ENCODE measurements at regions not wholly inside any gene's neighbourhood (a gene's known extent, or its start where the extent isn't known, plus 50 kb on each side); places are given as distances from the start of the nearest gene placed in this dataset.

DNA sequence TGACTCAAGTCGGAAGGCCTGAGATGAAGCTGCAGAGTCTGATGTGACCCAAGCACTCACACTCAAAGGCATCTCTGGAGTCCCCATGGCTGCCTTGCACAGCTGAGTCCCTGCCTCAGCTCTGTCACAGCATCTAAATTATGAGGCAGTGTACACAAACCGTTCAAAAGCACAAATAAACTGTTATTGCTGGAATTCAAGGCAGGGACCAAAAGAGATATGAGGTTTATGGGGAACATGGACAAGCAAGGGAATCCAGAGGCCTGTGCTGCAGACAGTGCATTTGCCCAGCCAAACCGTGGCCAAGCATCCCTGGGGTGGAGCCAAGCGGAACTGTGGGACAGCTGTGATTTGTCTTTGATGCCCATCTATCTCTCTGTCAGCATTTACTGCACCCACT lies 91.3 kb downstream of the RPS29 start:
- ATAC-seq (ENCODE audit: low read depth) (no peak), DNase-seq (no peak)
- no peaks in the 10 kb centered on the region for H3K79me2 ChIP-seq (ENCODE audit: control insufficient read depth, insufficient read depth, low read length)
- no peak overlapping the region for H3K4me2 ChIP-seq (replicated peaks; ENCODE audit: low read depth, low read length, poor library complexity, severe bottlenecking)
- peaks cover 0 to 4% (median 0%) of the 10 kb centered on the region in 4 experiments for H3K27me3 ChIP-seq (replicated peaks in 1 of 4; ENCODE audit: control extremely low read depth in 1 of 4, control insufficient read depth in 3 of 4, insufficient read depth in 4 of 4, low read length in 3 of 4)
- Mint-ChIP-seq H3K9me3 (ENCODE audit: insufficient read depth) (no peaks in the 10 kb centered on the region), H3K4me3 (no peak overlapping the region), H3K27me3 (peaks cover 17% of the 10 kb centered on the region), H3K4me1 (no peaks in the 10 kb centered on the region), H3K27ac (no peak overlapping the region)
- no peak overlapping the region for H2AFZ ChIP-seq (ENCODE audit: insufficient read depth, low read depth, low read length, poor library complexity, severe bottlenecking)
- intact Hi-C loops (cut with micrococcal nuclease), result no loop called here
- no peak overlapping the region for H3K4me3 ChIP-seq (ENCODE audit: control extremely low read depth in 1 of 5, extremely low read depth in 1 of 5, insufficient read depth in 1 of 5, low read depth in 2 of 5, low read length in 4 of 5)
- H3K9ac ChIP-seq (ENCODE audit: low read length), result no peak overlapping the region
- POLR2A ChIA-PET, result no interaction called here
- TF ChIP-seq EZH2 (IDR thresholded peaks at IDR 0.05; ENCODE audit: borderline replicate concordance, insufficient read depth, low read depth, low read length, poor library complexity, severe bottlenecking) (no peak), CTCF (IDR thresholded peaks at IDR 0.05) (no peak)
- whole genome bisulfite sequencing (ENCODE audit: insufficient coverage), result 93% methylated on average over 4 of the region's 4 CpGs
- H3K9me3 ChIP-seq (ENCODE audit: control extremely low read depth in 1 of 3, control insufficient read depth in 2 of 3, insufficient read depth in 1 of 3, low read length in 2 of 3), result no peaks in the 10 kb centered on the region
- CTCF ChIA-PET, result no interaction called here
- H4K20me1 ChIP-seq (ENCODE audit: control insufficient read depth, insufficient read depth, low read length, poor library complexity, severe bottlenecking), result no peaks in the 10 kb centered on the region
- no peaks in the 10 kb centered on the region for H3K4me1 ChIP-seq (ENCODE audit: control insufficient read depth in 2 of 2, insufficient read depth in 2 of 2, low read length in 2 of 2)
- H3K36me3 ChIP-seq (replicated peaks in 1 of 2; ENCODE audit: control extremely low read depth in 1 of 2, control insufficient read depth in 1 of 2, extremely low read depth in 1 of 2, insufficient read depth in 2 of 2, low read length in 1 of 2), result no peaks in the 10 kb centered on the region
- H3K27ac ChIP-seq (ENCODE audit: low read length in 2 of 2), result no peak overlapping the region

DNA sequence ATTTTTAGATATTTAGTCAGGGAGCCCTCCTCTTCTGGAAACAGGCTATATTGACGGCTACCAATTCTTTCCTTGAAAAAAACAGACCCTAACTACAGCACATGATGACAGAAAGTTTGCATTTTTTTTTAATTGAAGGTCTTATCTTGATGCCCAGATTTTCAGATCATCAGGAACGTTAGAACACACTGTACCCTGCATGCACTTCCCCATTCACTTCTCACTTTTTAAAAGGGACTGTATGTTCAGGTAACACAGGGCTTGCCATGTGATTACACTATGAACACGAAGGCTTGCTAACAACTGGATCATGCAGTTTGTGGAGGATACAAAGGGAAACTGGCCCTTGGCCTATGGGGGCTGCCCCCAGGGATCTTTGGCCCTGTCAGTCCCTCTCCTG lies 92.6 kb downstream of the RPS29 start:
- Histone ChIP-seq H2AFZ (ENCODE audit: insufficient read depth, low read depth, low read length, poor library complexity, severe bottlenecking) (no peak overlapping the region), H3K36me3 (replicated peaks in 1 of 2; ENCODE audit: control extremely low read depth in 1 of 2, control insufficient read depth in 1 of 2, extremely low read depth in 1 of 2, insufficient read depth in 2 of 2, low read length in 1 of 2) (no peaks in the 10 kb centered on the region), H4K20me1 (ENCODE audit: control insufficient read depth, insufficient read depth, low read length, poor library complexity, severe bottlenecking) (no peaks in the 10 kb centered on the region), H3K27ac (ENCODE audit: low read length in 2 of 2) (no peak overlapping the region), H3K9ac (ENCODE audit: low read length) (no peak overlapping the region), H3K4me3 (ENCODE audit: control extremely low read depth in 1 of 5, extremely low read depth in 1 of 5, insufficient read depth in 1 of 5, low read depth in 2 of 5, low read length in 4 of 5) (no peak overlapping the region), H3K4me1 (ENCODE audit: control insufficient read depth in 2 of 2, insufficient read depth in 2 of 2, low read length in 2 of 2) (no peaks in the 10 kb centered on the region), H3K4me2 (replicated peaks; ENCODE audit: low read depth, low read length, poor library complexity, severe bottlenecking) (no peak overlapping the region), H3K27me3 (replicated peaks in 1 of 4; ENCODE audit: control extremely low read depth in 1 of 4, control insufficient read depth in 3 of 4, insufficient read depth in 4 of 4, low read length in 3 of 4) (peaks cover 0 to 4% (median 0%) of the 10 kb centered on the region in 4 experiments), H3K9me3 (ENCODE audit: control extremely low read depth in 1 of 3, control insufficient read depth in 2 of 3, insufficient read depth in 1 of 3, low read length in 2 of 3) (no peaks in the 10 kb centered on the region), H3K79me2 (ENCODE audit: control insufficient read depth, insufficient read depth, low read length) (no peaks in the 10 kb centered on the region)
- ChIA-PET CTCF (interaction anchor here (0.8 kb wide), 1 partner anchor 10 kb away, joined by 3 read pairs; no protein-coding TSS in a partner anchor), POLR2A (no interaction called here)
- Mint-ChIP-seq H3K27ac (no peak overlapping the region), H3K4me3 (no peak overlapping the region), H3K9me3 (ENCODE audit: insufficient read depth) (no peaks in the 10 kb centered on the region), H3K4me1 (no peaks in the 10 kb centered on the region), H3K27me3 (peaks cover 10% of the 10 kb centered on the region)
- TF ChIP-seq EZH2 (IDR thresholded peaks at IDR 0.05; ENCODE audit: borderline replicate concordance, insufficient read depth, low read depth, low read length, poor library complexity, severe bottlenecking) (no peak), CTCF (IDR thresholded peaks at IDR 0.05) (no peak)
- 25% methylated on average over 1 of the region's 3 CpGs for WGBS (ENCODE audit: insufficient coverage)
- DNase-seq (no peak), ATAC-seq (ENCODE audit: low read depth) (no peak)
- intact Hi-C loops (cut with micrococcal nuclease), result no loop called here
